Nucleus accumbens (tissue), 56 donors: ENCODE measurements at regions not wholly inside any gene's neighbourhood (a gene's known extent, or its start where the extent isn't known, plus 50 kb on each side); places are given as distances from the start of the nearest gene placed in this dataset.
"Not testable (repeated sequence)": the region's sequence is repeated elsewhere in the genome, so short reads cannot be mapped to it uniquely, and the experiment has no call there.

Experiments used
- DNase-seq, 56 donors: peaks; one replicate each; lab custom pipeline; 2025; lab: John Stamatoyannopoulos, UW

DNA sequence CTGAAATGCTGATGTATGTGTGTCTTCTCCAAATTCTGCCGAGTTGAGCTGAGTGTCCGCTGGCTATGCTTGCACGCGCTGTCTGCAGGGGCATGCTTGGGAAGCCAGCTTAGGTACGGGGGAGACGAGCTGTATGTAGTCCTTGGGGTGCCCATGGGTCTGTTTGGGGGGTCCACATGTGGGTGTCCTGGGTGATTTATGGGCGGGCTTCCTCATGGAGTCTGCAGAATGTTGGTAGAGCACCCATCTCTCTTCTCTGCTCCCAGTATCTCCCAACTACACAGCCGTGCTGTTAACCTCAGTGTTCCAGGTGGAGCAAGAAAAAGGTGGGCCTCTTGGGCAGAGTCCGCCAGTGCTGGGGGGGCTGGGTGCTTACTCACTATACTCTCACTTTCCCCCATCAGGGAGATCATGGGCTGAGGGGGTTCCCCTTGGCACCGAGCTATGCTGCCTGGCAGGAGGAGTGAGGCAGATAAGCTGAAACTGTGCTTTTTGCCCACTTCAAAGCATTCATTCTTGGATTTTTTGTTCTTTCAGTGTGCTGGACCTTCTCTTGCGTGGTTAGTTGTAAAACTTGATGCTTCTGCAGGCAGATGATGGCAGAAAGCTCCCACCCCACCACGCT lies 128.2 kb upstream of the ALKAL2 start:
- no peak for DNase-seq

DNA sequence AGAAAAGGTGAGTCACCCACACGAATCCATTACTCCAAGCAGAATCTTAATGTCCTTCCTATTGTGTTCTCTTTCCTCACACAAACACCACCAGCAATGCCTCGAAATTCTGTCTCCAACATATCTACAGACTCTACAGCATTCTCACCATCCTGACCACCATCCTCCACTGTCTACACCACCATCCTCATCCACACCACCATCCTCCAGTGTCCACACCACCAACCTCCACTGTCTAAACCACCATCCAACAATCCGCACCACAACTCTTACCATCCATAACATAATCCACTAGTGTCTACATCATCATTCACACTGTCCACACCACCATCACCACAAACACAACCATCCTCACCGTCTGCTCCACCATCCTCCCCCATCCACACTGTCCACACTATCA lies 121.6 kb upstream of the ALKAL2 start:
- DNase-seq = no peak

- no peak for DNase-seq
Observed at GRCh38 chr2:407630-408029, 119.7 kb upstream of the ALKAL2 start.

DNA sequence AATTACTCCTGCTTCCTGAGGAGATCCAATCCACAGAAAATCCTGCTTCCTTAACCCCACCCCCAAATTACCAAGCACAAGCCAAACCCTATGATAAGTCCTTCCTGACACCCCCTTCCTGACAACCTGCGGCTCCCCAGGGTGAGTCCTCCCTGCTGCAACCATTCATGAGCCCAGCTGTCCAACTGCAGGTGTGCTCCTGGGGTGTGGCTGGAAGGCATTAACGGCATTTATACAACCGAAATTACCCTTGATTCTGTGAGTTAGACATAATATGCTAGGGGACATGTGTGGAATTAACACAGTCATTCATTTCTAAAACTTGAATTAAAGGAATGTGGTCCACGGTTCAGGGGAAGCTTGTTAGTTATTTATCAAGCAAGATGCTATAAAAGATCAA lies 119.0 kb upstream of the ALKAL2 start:
- no peak for DNase-seq

GRCh38 chr2:406231-406630 lies 118.3 kb upstream of the ALKAL2 start:
- DNase-seq = no peak

- no peak for DNase-seq
Observed at GRCh38 chr2:404581-404980, 116.7 kb upstream of the ALKAL2 start.

- no peak for DNase-seq
Observed at GRCh38 chr2:403682-404081, 115.8 kb upstream of the ALKAL2 start.

GRCh38 chr2:402721-403120 lies 114.8 kb upstream of the ALKAL2 start:
- no peak for DNase-seq

GRCh38 chr2:402206-402605 lies 114.3 kb upstream of the ALKAL2 start:
- DNase-seq = no peak

DNA sequence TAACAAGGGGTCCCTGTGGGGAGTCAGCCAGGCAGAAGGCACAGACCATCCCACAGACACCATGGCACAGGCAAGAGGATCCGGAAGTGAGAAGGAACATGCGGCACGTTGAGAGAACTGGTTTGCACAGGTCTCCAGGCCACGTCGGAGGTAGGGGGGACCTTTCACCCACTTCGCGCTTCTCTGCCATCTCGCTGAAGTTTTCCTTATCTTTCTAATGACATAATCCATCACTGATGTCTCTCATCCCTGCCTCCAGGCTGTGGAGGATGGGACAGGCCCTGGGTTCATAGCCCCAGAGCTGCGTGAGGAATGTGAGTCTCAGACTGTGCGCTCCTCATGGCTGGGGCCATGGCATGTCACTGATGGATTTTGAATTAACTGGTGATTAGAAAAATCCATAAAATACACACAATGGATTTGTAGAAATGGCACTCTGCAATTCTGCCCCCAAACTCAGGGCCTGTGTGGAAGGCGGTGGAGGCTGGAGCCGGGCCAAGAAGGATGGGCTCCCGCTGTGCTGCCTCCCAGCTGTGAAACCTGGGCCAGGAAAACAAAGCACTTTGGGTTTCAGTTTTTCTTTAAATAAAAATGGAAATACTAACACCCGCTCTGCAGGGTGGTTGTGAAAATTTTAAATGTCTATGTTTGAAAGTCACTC lies 113.3 kb upstream of the ALKAL2 start:
- no peak for DNase-seq

- DNase-seq = no peak
Observed at GRCh38 chr2:397926-398325, 110.0 kb upstream of the ALKAL2 start.

DNA sequence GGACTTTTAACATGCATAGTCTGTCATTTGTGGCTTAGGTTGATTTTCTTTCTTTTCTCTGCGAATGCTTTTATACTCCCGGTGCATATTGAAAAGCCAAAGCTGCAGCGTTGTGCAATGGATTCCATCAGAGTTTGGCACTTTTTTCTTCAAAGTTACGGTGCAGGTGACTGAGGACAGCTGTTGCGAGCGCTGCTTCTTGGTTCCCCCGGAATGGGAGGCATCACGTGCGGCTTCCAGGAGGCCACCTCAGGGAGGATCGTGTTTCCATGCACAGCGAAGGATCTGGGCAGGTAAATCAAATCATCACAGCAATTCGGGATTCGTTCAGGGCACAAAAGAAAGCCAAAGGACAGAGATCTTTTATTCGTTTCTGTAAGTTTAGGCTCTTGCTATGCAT lies 109.6 kb upstream of the ALKAL2 start:
- no peak for DNase-seq

GRCh38 chr2:396903-397302 lies 109.0 kb upstream of the ALKAL2 start:
- no peak for DNase-seq

GRCh38 chr2:395886-396285 lies 108.0 kb upstream of the ALKAL2 start:
- DNase-seq = no peak

- DNase-seq = peak in 32 of 56 donors; percentile 7 to 72 (median 36)
Observed at GRCh38 chr2:393711-394696, 106.1 kb upstream of the ALKAL2 start.

GRCh38 chr2:392926-393280 lies 105.0 kb upstream of the ALKAL2 start:
- no peak for DNase-seq

GRCh38 chr2:392181-392925 lies 104.5 kb upstream of the ALKAL2 start:
- no peak for DNase-seq

DNA sequence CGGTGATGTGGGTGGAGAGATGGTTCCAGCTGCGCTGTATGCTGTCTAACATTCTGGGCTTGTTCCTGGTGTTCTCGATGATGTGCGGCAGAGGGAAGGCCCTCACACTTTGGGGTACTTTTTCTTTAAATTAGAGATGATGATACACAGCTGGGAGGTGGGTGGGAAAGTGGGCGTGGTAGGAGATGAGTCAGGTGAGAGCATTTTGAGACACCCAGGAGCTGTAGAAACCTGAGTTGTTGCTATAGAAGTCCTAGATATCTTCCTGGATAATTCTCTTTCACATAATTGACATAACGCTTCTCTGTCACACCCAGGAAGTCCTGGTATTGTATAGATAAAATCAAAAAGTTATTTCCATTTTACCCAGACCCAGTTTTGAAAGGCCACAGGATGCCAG lies 103.8 kb upstream of the ALKAL2 start:
- DNase-seq = peak in 3 of 56 donors; percentile 19 to 24 (median 20)

DNA sequence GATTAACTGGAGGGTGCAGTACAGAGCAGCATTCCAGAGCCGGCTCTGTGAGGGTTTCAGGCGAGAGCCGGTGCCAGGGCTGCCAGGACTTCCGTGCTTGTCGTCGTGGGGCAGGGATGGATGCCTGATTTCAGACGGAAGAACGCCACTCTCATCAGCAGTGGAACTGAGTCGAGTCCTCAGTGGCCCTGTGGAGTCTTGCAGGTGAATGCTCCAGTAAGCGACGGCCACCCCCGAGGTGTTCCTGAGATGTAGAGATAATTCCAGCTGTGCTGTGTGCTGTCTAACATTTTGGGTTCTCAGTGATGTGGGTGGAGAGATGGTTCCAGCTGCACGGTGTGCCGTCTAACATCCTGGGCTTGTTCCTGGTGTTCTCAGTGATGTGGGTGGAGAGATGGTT lies 103.1 kb upstream of the ALKAL2 start:
- no peak for DNase-seq

GRCh38 chr2:389985-390384 lies 102.1 kb upstream of the ALKAL2 start:
- DNase-seq = not testable (repeated sequence)

- DNase-seq = not testable (repeated sequence)
Observed at GRCh38 chr2:388752-389151, 100.9 kb upstream of the ALKAL2 start.
